OCI-LY3 (cell line): ENCODE measurements at regions not wholly inside any gene's neighbourhood (a gene's known extent, or its start where the extent isn't known, plus 50 kb on each side); places are given as distances from the start of the nearest gene placed in this dataset.

Experiments
- H2AFZ ChIP-seq: fragments of 200-600, 300-600 bp; shearing (Covaris generic); 2 replicates; pipeline ENCODE4 v1.6.0; 2014; ENCODE audit warnings: antibody characterized with exemption, low read depth, low read length
- H3K27ac ChIP-seq: fragments of 200-600, 300-600 bp; sonication (generic); 2 replicates; pipeline ENCODE4 v1.5.1; 2014; ENCODE audit warnings: mild to moderate bottlenecking, low read length, moderate library complexity, mixed read lengths
- H3K27me3 ChIP-seq: fragments of 200-600, 300-600 bp; sonication (generic); 2 replicates; pipeline ENCODE4 v1.6.1; 2014; ENCODE audit warnings: low read depth, low read length, mixed read lengths
- H3K36me3 ChIP-seq: fragments of 200-600, 300-600 bp; sonication (generic); replicated peaks from 2 replicates; pipeline ENCODE3; 2014; ENCODE audit warnings: low read depth, low read length, mixed read lengths
- H3K4me1 ChIP-seq: fragments of 300-600, 200-600 bp; sonication (generic); 2 replicates; pipeline ENCODE4 v1.6.1; 2014; ENCODE audit warnings: low read length, mixed read lengths
- H3K4me2 ChIP-seq: fragments of 200-600, 300-600 bp; sonication (generic); 2 replicates; pipeline ENCODE4 v1.6.1; 2014; ENCODE audit warnings: low read length, mixed read lengths
- H3K4me3 ChIP-seq: fragments of 300-600, 200-600 bp; sonication (generic); 2 replicates; pipeline ENCODE4 v1.5.1; 2014; ENCODE audit warnings: antibody characterized with exemption, mild to moderate bottlenecking, low read length, moderate library complexity
- H3K79me2 ChIP-seq: fragments of 300-600, 200-600 bp; shearing (Covaris generic); 2 replicates; pipeline ENCODE4 v1.6.1; 2014; ENCODE audit warnings: mild to moderate bottlenecking, low read length, mixed read lengths
- H3K9ac ChIP-seq: fragments of 300-600, 200-600 bp; shearing (Covaris generic); 2 replicates; pipeline ENCODE4 v1.6.0; 2014; ENCODE audit warnings: mild to moderate bottlenecking, low read length, moderate library complexity
- H3K9me3 ChIP-seq: fragments of 200-600, 300-600 bp; shearing (Covaris generic); 2 replicates; pipeline ENCODE4 v1.6.1; 2014; ENCODE audit warnings: low read length, mixed read lengths; ENCODE audit not compliant: insufficient read depth
- H4K20me1 ChIP-seq: fragments of 200-600, 300-600 bp; sonication (generic); 2 replicates; pipeline ENCODE4 v1.6.1; 2016; ENCODE audit warnings: low read length, mixed read lengths; ENCODE audit not compliant: insufficient read depth
- EZH2phosphoT487 ChIP-seq: fragments of 200-600 bp; shearing (Covaris generic); IDR thresholded peaks from 2 replicates; pipeline ENCODE4 v1.6.1; 2018; ENCODE audit warnings: antibody characterized with exemption, mixed run types, low read depth
- TF ChIP-seq, protein P1 (sequence below): fragments of 200-600, 300-600 bp; sonication (generic); IDR thresholded peaks from 2 replicates; pipeline ENCODE4 v1.5.1; 2014; ENCODE audit warnings: antibody characterized with exemption, low read length, low read depth

DNA sequence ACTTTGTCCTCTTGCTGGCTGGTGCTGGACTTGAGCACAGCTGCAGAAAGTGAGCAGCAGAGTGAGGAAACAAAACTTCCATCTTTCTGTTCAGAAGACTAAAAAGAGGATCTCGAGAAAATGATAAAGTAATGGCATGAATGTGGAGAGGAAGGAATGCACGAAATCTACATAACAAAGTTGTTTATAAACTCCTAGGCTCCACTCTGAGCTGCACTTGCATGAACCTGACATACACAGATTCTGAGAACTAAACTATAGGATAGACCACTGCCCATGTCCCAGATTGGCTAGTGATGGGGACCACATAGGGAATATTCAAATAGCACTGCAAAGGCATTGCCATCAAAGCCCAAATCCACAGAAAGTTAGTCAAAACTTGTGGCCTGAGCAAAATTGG lies 121.1 kb upstream of the MON1B start:
- H2AFZ ChIP-seq, result no peak overlapping the region
- H3K4me2 ChIP-seq, result no peak overlapping the region
- no peaks in the 10 kb centered on the region for H4K20me1 ChIP-seq
- no peak overlapping the region for H3K4me3 ChIP-seq
- H3K27ac ChIP-seq, result no peak overlapping the region
- TF ChIP-seq, protein P1, sequence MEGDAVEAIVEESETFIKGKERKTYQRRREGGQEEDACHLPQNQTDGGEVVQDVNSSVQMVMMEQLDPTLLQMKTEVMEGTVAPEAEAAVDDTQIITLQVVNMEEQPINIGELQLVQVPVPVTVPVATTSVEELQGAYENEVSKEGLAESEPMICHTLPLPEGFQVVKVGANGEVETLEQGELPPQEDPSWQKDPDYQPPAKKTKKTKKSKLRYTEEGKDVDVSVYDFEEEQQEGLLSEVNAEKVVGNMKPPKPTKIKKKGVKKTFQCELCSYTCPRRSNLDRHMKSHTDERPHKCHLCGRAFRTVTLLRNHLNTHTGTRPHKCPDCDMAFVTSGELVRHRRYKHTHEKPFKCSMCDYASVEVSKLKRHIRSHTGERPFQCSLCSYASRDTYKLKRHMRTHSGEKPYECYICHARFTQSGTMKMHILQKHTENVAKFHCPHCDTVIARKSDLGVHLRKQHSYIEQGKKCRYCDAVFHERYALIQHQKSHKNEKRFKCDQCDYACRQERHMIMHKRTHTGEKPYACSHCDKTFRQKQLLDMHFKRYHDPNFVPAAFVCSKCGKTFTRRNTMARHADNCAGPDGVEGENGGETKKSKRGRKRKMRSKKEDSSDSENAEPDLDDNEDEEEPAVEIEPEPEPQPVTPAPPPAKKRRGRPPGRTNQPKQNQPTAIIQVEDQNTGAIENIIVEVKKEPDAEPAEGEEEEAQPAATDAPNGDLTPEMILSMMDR, result no peak
- no peak for TF ChIP-seq EZH2phosphoT487
- no peaks in the 10 kb centered on the region for H3K27me3 ChIP-seq
- no peaks in the 10 kb centered on the region for H3K9me3 ChIP-seq
- H3K79me2 ChIP-seq, result no peaks in the 10 kb centered on the region
- H3K9ac ChIP-seq, result no peak overlapping the region
- no peaks in the 10 kb centered on the region for H3K36me3 ChIP-seq
- H3K4me1 ChIP-seq, result no peaks in the 10 kb centered on the region

DNA sequence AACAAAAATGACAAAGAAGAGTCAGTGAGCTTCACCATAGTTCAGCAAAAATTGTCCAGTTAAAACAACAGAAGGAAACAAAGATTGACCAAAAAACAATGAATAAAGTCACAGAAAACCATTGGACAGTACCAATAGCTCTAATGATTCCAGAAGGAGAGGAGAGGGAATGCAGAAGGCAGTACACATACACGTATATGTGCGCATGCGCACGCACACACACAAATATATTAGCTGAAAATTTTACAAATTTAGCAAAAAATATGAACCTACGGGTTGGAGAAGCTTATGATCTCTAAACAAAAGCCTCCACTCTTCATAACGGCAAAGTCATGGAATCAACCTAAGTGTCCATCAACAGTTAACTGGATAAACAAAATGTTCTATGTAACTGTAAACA lies 120.3 kb upstream of the MON1B start:
- no peaks in the 10 kb centered on the region for H3K4me1 ChIP-seq

GRCh38 chr16:77076839-77077238 lies 114.2 kb upstream of the MON1B start:
- Histone ChIP-seq H3K79me2 (no peaks in the 10 kb centered on the region), H3K4me1 (no peaks in the 10 kb centered on the region), H3K27me3 (no peaks in the 10 kb centered on the region), H3K36me3 (no peaks in the 10 kb centered on the region), H3K4me2 (no peak overlapping the region), H4K20me1 (no peaks in the 10 kb centered on the region), H2AFZ (no peak overlapping the region), H3K4me3 (no peak overlapping the region), H3K27ac (no peak overlapping the region), H3K9ac (no peak overlapping the region), H3K9me3 (no peaks in the 10 kb centered on the region)
- TF ChIP-seq EZH2phosphoT487, result no peak
- TF ChIP-seq, protein P1, result no peak

More for the DNA sequence above, 120.3 kb upstream of the MON1B start:
- H3K9me3 ChIP-seq, result no peaks in the 10 kb centered on the region
- no peaks in the 10 kb centered on the region for H3K27me3 ChIP-seq
- H3K9ac ChIP-seq, result no peak overlapping the region
- H3K36me3 ChIP-seq, result no peaks in the 10 kb centered on the region
- H3K79me2 ChIP-seq, result no peaks in the 10 kb centered on the region
- H3K4me3 ChIP-seq, result no peak overlapping the region
- TF ChIP-seq, protein P1, result no peak
- TF ChIP-seq EZH2phosphoT487, result no peak
- H3K27ac ChIP-seq, result no peak overlapping the region
- H2AFZ ChIP-seq, result no peak overlapping the region
- no peak overlapping the region for H3K4me2 ChIP-seq
- no peaks in the 10 kb centered on the region for H4K20me1 ChIP-seq

DNA sequence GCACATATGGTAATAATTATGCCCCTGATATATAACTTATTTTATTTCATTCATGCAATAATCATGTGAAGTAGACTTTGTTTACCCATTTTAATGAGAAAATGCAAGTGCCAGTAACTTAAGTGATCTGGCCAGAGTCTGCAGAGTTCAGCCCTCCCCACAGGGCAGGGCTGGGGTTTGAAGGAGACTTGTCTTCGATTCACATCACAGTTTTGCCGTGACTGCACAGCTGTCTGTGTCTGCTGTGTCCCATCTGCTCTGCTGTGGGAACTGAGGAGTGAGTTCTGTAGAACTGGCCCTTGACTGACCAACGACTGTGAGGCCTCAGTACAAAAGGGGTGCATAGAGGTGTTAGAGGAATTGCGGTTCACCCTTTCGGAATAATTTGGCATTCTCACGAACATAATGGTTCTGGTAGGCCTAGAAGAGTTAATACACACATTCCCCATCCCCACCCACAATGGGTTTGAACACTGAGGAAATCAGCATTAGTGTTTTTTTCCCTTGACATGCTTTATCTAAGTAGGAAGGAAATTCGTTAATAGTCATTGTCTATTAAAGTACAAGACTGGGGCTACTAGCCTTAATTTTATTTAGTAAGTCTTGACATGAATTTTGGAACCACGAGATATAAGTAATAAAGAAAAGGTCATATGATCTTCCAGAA lies 113.6 kb upstream of the MON1B start:
- H3K4me3 ChIP-seq, result no peak overlapping the region
- H3K4me2 ChIP-seq, result no peak overlapping the region
- no peak overlapping the region for H2AFZ ChIP-seq
- H3K36me3 ChIP-seq, result no peaks in the 10 kb centered on the region
- H3K9me3 ChIP-seq, result no peaks in the 10 kb centered on the region
- H3K4me1 ChIP-seq, result no peaks in the 10 kb centered on the region
- TF ChIP-seq, protein P1, result no peak
- TF ChIP-seq EZH2phosphoT487, result no peak
- H3K9ac ChIP-seq, result no peak overlapping the region
- H3K79me2 ChIP-seq, result no peaks in the 10 kb centered on the region
- no peak overlapping the region for H3K27ac ChIP-seq
- H4K20me1 ChIP-seq, result no peaks in the 10 kb centered on the region
- H3K27me3 ChIP-seq, result no peaks in the 10 kb centered on the region
